K562 (cell line): ENCODE measurements at regions not wholly inside any gene's neighbourhood (a gene's known extent, or its start where the extent isn't known, plus 50 kb on each side); places are given as distances from the start of the nearest gene placed in this dataset.

Source experiments
- ATAC-seq: fragments of 200-7000 bp; cut with Tn5 transposase; 3 replicates; pipeline ENCODE4 v1.9.1; 2020; ENCODE audit warnings: moderate library complexity
- BruUV-seq: library from RNA; stranded (reverse); fragments of 400-500 nt; replicated peaks from 2 replicates; lab custom pipeline; 2021; lab: Mats Ljungman, UMichigan
- CTCF ChIA-PET: fragments of 300-600 bp; formaldehyde crosslinking; extraction: SDS; loops from one replicate; lab custom pipeline; 2021; ENCODE audit warnings: low intra/inter-chr PET ratio; lab: Yijun Ruan, JAX
- POLR2A ChIA-PET: fragments of 300-600, 350-650 bp; sonication (Branson Sonifier 250); formaldehyde crosslinking; extraction: SDS; loops from one replicate; lab custom pipeline; 2021; ENCODE audit warnings: antibody characterized with exemption, inconsistent platforms; lab: Yijun Ruan, JAX
- DNase-seq, 4 experiments: peaks; one replicate each; pipeline versions ENCODE4 v3.0.0 to v3.0.0-alpha.2; 2011 to 2018; ENCODE audit warnings: low spot score in 3 of 4, mixed read lengths in 3 of 4; ENCODE audit errors: extremely low read depth in 1 of 4
- FAIRE-seq: peaks from 2 replicates; lab custom pipeline; 2011; peaks lifted over from hg19 to GRCh38; lab: Jason Lieb, UNC
- H2AFZ ChIP-seq: 2 replicates; pipeline ENCODE4 v1.6.0; 2011; ENCODE audit warnings: low read depth, low read length, control low read depth, inconsistent platforms
- H3K27ac ChIP-seq: fragments of 200-600 bp; 3 replicates; pipeline ENCODE4 v1.8.0; 2011; ENCODE audit warnings: low read depth, mild to moderate bottlenecking, control low read depth, inconsistent platforms, low read length, moderate library complexity, mixed read lengths; ENCODE audit errors: extremely low read depth
- H3K27me3 ChIP-seq, 2 experiments: fragments of 300-600 bp in 1 of 2; 2 replicates in 1 of 2; 3 replicates in 1 of 2; pipeline versions ENCODE4 v1.6.0 to v1.8.0; 2011; ENCODE audit warnings: inconsistent platforms in 2 of 2, low read length in 2 of 2, mild to moderate bottlenecking in 1 of 2, mixed read lengths in 1 of 2, moderate library complexity in 1 of 2; ENCODE audit not compliant: control insufficient read depth in 2 of 2, insufficient read depth in 2 of 2
- H3K36me3 ChIP-seq: fragments of 300-600 bp; 3 replicates; pipeline ENCODE4 v1.8.0; 2011; ENCODE audit warnings: mild to moderate bottlenecking, low read length, inconsistent platforms; ENCODE audit not compliant: control insufficient read depth, insufficient read depth
- H3K4me1 ChIP-seq, 2 experiments: fragments of 200-600 bp in 1 of 2; replicated peaks in 1 of 2; 2 replicates in 1 of 2; 3 replicates in 1 of 2; pipeline versions ENCODE4 v1.5.1 to v1.8.0; 2011; ENCODE audit warnings: inconsistent platforms in 2 of 2, low read length in 2 of 2, mild to moderate bottlenecking in 1 of 2, mixed read lengths in 1 of 2, moderate library complexity in 1 of 2; ENCODE audit not compliant: control insufficient read depth in 2 of 2, insufficient read depth in 2 of 2
- H3K4me2 ChIP-seq: 2 replicates; pipeline ENCODE4 v1.6.1; 2011; ENCODE audit warnings: low read length, control low read depth, inconsistent platforms, mixed read lengths; ENCODE audit not compliant: insufficient read depth
- H3K4me3 ChIP-seq: fragments of 200-600 bp; sonication (generic), shearing (Covaris generic); 2 replicates; pipeline ENCODE4 v1.5.1; 2016; ENCODE audit warnings: control low read depth, inconsistent platforms
- H3K79me2 ChIP-seq: fragments of 200-600 bp; 3 replicates; pipeline ENCODE4 v1.8.0; 2011; ENCODE audit warnings: low read length, inconsistent platforms; ENCODE audit not compliant: control insufficient read depth, insufficient read depth
- H3K9ac ChIP-seq, 2 experiments: 2 replicates each; pipeline versions ENCODE4 v1.6.0 to v1.6.1; 2011; ENCODE audit warnings: low read depth in 2 of 2, low read length in 2 of 2, control low read depth in 1 of 2, inconsistent platforms in 1 of 2, mild to moderate bottlenecking in 1 of 2, mixed read lengths in 1 of 2; ENCODE audit not compliant: insufficient read depth in 1 of 2
- H3K9me1 ChIP-seq: one replicate; pipeline ENCODE4 v1.6.0; 2011; ENCODE audit warnings: inconsistent platforms, mild to moderate bottlenecking, low read length, moderate library complexity; ENCODE audit not compliant: control insufficient read depth, insufficient read depth
- H3K9me3 ChIP-seq: replicated peaks from 2 replicates; pipeline ENCODE4 v1.5.1; 2011; ENCODE audit warnings: low read depth, low read length, inconsistent platforms; ENCODE audit not compliant: control insufficient read depth, insufficient read depth
- H4K20me1 ChIP-seq: replicated peaks from 2 replicates; pipeline ENCODE4 v1.6.1; 2011; ENCODE audit warnings: low read length, inconsistent platforms, mixed read lengths; ENCODE audit not compliant: control insufficient read depth, insufficient read depth
- GABPA ChIP-seq: fragments of 200-800 bp; sonication (Bioruptor generic); conservative IDR thresholded peaks from 2 replicates; pipeline ENCODE4 v1.6.1; 2016; ENCODE audit warnings: low read depth, missing genetic modification characterization, missing compliant biosample characterization
- PHF21A ChIP-seq: fragments of 450-650 bp; IDR thresholded peaks from 2 replicates; pipeline ENCODE4 v1.6.1; 2017; ENCODE audit warnings: low read depth, borderline replicate concordance
- SPI1 ChIP-seq: IDR thresholded peaks from 2 replicates; pipeline ENCODE4 v1.6.1; 2011; ENCODE audit warnings: low read depth, low read length, control low read depth, borderline replicate concordance
- ZC3H8 ChIP-seq: fragments of 450-650 bp; IDR thresholded peaks from 2 replicates; pipeline ENCODE4 v1.6.1; 2017
- ZNF695 ChIP-seq: fragments of 450-650 bp; formaldehyde crosslinking; IDR thresholded peaks from 2 replicates; pipeline ENCODE4 v1.4.0; 2020; ENCODE audit warnings: mild to moderate bottlenecking, moderate library complexity
- WGBS: fragments of 100-300 bp; shearing (Covaris generic); methylation state at CpG from one replicate; pipeline ENCODE4 v1.1.6; 2016; ENCODE audit warnings: low coverage, mixed read lengths; ENCODE audit not compliant: insufficient coverage; ENCODE audit errors: missing lambda C conversion rate; 5-methylcytosine and 5-hydroxymethylcytosine counted together
- in situ Hi-C: fragments of 300-500 bp; cut with MboI; formaldehyde crosslinking; loops from 4 replicates; pipeline ENCODE4 v1.15.0; 2018; ENCODE audit warnings: inconsistent platforms, mixed read lengths
- intact Hi-C: fragments of 100-400 bp; cut with micrococcal nuclease; formaldehyde crosslinking; loops from 2 replicates; pipeline ENCODE4 v1.14.2; 2022
- TF ChIP-seq, protein P1 (sequence below): fragments of 450-650 bp; IDR thresholded peaks from 2 replicates; pipeline ENCODE4 v1.7.1; 2018; ENCODE audit warnings: mild to moderate bottlenecking, low read depth; ENCODE audit not compliant: partially characterized antibody
- TF ChIP-seq, protein P2 (sequence below): sonication (generic); formaldehyde crosslinking; IDR thresholded peaks from 2 replicates; pipeline ENCODE4 v1.4.0; 2020; ENCODE audit warnings: mild to moderate bottlenecking, missing genetic modification reagents
- TF ChIP-seq, protein P3 (sequence below), 2 experiments: fragments of 450-650 bp in 1 of 2; sonication (generic) in 1 of 2; formaldehyde crosslinking in 1 of 2; IDR thresholded peaks; 2 replicates each; pipeline versions ENCODE4 v1.7.1 to v1.9.0; 2016 to 2022; ENCODE audit warnings: inconsistent platforms in 1 of 2, mild to moderate bottlenecking in 1 of 2, missing genetic modification reagents in 1 of 2

DNA sequence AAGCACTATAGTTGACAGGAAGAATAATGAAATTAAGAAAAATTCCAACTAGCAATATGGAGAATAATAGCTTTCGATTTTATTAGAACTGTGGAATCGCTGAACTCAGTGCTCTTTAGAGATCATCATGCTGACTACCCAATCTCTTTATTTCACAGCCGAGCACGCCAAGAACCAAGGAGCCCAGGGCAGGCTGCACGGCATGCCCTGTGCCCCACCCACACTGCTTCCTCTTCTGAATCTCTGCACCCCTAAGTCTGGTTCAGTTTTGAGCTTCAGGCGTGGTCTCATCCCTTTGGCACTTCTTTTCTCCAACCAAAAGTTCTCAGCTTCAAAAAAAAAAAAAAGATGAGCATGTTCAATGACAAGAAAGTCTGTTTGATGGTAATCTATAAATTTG is 92.4 kb upstream of the ZNF800 start:
- in situ Hi-C loops (no loop called here), intact Hi-C loops (no loop called here)
- no peak overlapping the region for H3K9ac ChIP-seq
- no peak overlapping the region for H2AFZ ChIP-seq
- no TSS peak for BruUV-seq
- ChIA-PET CTCF (no interaction called here), POLR2A (interaction anchor here (1.3 kb wide), 1 partner anchor 10 kb away, joined by 3 read pairs; no protein-coding TSS in a partner anchor)
- ATAC-seq = no peak
- DNase-seq = no peak
- no peak overlapping the region for H3K27ac ChIP-seq
- no peaks in the 10 kb centered on the region for H3K9me1 ChIP-seq
- no peak overlapping the region for H3K4me2 ChIP-seq
- under 1% methylated on average over 6 of the region's 6 CpGs for WGBS
- no peaks in the 10 kb centered on the region for H3K9me3 ChIP-seq
- no peaks in the 10 kb centered on the region for H4K20me1 ChIP-seq
- no peaks in the 10 kb centered on the region for H3K27me3 ChIP-seq
- H3K4me1 ChIP-seq = no peaks in the 10 kb centered on the region
- no peaks in the 10 kb centered on the region for H3K36me3 ChIP-seq
- no peak overlapping the region for H3K4me3 ChIP-seq
- no peak for FAIRE-seq
- H3K79me2 ChIP-seq = no peaks in the 10 kb centered on the region
- TF ChIP-seq, protein P1, sequence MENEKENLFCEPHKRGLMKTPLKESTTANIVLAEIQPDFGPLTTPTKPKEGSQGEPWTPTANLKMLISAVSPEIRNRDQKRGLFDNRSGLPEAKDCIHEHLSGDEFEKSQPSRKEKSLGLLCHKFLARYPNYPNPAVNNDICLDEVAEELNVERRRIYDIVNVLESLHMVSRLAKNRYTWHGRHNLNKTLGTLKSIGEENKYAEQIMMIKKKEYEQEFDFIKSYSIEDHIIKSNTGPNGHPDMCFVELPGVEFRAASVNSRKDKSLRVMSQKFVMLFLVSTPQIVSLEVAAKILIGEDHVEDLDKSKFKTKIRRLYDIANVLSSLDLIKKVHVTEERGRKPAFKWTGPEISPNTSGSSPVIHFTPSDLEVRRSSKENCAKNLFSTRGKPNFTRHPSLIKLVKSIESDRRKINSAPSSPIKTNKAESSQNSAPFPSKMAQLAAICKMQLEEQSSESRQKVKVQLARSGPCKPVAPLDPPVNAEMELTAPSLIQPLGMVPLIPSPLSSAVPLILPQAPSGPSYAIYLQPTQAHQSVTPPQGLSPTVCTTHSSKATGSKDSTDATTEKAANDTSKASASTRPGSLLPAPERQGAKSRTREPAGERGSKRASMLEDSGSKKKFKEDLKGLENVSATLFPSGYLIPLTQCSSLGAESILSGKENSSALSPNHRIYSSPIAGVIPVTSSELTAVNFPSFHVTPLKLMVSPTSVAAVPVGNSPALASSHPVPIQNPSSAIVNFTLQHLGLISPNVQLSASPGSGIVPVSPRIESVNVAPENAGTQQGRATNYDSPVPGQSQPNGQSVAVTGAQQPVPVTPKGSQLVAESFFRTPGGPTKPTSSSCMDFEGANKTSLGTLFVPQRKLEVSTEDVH = no peak
- TF ChIP-seq, protein P2, sequence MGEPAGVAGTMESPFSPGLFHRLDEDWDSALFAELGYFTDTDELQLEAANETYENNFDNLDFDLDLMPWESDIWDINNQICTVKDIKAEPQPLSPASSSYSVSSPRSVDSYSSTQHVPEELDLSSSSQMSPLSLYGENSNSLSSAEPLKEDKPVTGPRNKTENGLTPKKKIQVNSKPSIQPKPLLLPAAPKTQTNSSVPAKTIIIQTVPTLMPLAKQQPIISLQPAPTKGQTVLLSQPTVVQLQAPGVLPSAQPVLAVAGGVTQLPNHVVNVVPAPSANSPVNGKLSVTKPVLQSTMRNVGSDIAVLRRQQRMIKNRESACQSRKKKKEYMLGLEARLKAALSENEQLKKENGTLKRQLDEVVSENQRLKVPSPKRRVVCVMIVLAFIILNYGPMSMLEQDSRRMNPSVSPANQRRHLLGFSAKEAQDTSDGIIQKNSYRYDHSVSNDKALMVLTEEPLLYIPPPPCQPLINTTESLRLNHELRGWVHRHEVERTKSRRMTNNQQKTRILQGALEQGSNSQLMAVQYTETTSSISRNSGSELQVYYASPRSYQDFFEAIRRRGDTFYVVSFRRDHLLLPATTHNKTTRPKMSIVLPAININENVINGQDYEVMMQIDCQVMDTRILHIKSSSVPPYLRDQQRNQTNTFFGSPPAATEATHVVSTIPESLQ (CRISPR knock-in tag) = no peak
- TF ChIP-seq SPI1 = no peak
- no peak for TF ChIP-seq PHF21A
- TF ChIP-seq GABPA (tag) = no peak
- no peak for TF ChIP-seq ZNF695 (CRISPR knock-in tag)
- TF ChIP-seq, protein P3, sequence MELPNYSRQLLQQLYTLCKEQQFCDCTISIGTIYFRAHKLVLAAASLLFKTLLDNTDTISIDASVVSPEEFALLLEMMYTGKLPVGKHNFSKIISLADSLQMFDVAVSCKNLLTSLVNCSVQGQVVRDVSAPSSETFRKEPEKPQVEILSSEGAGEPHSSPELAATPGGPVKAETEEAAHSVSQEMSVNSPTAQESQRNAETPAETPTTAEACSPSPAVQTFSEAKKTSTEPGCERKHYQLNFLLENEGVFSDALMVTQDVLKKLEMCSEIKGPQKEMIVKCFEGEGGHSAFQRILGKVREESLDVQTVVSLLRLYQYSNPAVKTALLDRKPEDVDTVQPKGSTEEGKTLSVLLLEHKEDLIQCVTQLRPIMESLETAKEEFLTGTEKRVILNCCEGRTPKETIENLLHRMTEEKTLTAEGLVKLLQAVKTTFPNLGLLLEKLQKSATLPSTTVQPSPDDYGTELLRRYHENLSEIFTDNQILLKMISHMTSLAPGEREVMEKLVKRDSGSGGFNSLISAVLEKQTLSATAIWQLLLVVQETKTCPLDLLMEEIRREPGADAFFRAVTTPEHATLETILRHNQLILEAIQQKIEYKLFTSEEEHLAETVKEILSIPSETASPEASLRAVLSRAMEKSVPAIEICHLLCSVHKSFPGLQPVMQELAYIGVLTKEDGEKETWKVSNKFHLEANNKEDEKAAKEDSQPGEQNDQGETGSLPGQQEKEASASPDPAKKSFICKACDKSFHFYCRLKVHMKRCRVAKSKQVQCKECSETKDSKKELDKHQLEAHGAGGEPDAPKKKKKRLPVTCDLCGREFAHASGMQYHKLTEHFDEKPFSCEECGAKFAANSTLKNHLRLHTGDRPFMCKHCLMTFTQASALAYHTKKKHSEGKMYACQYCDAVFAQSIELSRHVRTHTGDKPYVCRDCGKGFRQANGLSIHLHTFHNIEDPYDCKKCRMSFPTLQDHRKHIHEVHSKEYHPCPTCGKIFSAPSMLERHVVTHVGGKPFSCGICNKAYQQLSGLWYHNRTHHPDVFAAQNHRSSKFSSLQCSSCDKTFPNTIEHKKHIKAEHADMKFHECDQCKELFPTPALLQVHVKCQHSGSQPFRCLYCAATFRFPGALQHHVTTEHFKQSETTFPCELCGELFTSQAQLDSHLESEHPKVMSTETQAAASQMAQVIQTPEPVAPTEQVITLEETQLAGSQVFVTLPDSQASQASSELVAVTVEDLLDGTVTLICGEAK (IDR thresholded peaks at IDR 0.05) = no peak
- TF ChIP-seq, protein P3 (CRISPR knock-in tag; IDR thresholded peaks at IDR 0.05) = no peak
- no peak for TF ChIP-seq ZC3H8
